ENCODE measurements at regions not wholly inside any gene's neighbourhood (a gene's known extent, or its start where the extent isn't known, plus 50 kb on each side); places are given as distances from the start of the nearest gene placed in this dataset.
A peak's percentile ranks its signal among the peaks of the same experiment; 100 is the strongest.

- H3K9me3 ChIP-seq (ENCODE audit: control insufficient read depth in 2 of 2, low read length in 2 of 2): no peaks in the 10 kb centered on the region
- no peaks in the 10 kb centered on the region for H3K36me3 ChIP-seq (ENCODE audit: control insufficient read depth in 2 of 2, insufficient read depth in 2 of 2, low read length in 2 of 2)
- H3K9ac ChIP-seq (ENCODE audit: low read depth in 1 of 2, low read length in 2 of 2): no peak overlapping the region
- H3K4me1 ChIP-seq (ENCODE audit: control insufficient read depth in 2 of 2, insufficient read depth in 2 of 2, low read length in 2 of 2): peaks cover 10 to 11% of the 10 kb centered on the region in 2 donors
- no peaks in the 10 kb centered on the region for H3K27me3 ChIP-seq (ENCODE audit: control insufficient read depth in 2 of 2, insufficient read depth in 2 of 2, low read length in 2 of 2)
- peak overlapping the region in 1 of 2 donors; percentile 41 for H3K4me3 ChIP-seq (ENCODE audit: low read length in 2 of 2)
- no peak overlapping the region for H3K27ac ChIP-seq (ENCODE audit: low read depth in 2 of 2, low read length in 2 of 2)
Measured at GRCh38 chr3:11724615-11725339, 81.1 kb upstream of the VGLL4 start.

- Histone ChIP-seq H3K27me3 (ENCODE audit: control insufficient read depth in 2 of 2, insufficient read depth in 2 of 2, low read length in 2 of 2) (no peaks in the 10 kb centered on the region), H3K9me3 (ENCODE audit: control insufficient read depth in 2 of 2, low read length in 2 of 2) (no peaks in the 10 kb centered on the region), H3K36me3 (ENCODE audit: control insufficient read depth in 2 of 2, insufficient read depth in 2 of 2, low read length in 2 of 2) (no peaks in the 10 kb centered on the region), H3K4me3 (ENCODE audit: low read length in 2 of 2) (peak overlapping the region in 1 of 2 donors; percentile 96), H3K9ac (ENCODE audit: low read depth in 1 of 2, low read length in 2 of 2) (peak overlapping the region; percentile 71 to 82), H3K27ac (ENCODE audit: low read depth in 2 of 2, low read length in 2 of 2) (peak overlapping the region; percentile 91 to 92), H3K4me1 (ENCODE audit: control insufficient read depth in 2 of 2, insufficient read depth in 2 of 2, low read length in 2 of 2) (peaks cover 11 to 14% of the 10 kb centered on the region in 2 donors)
Measured at GRCh38 chr3:11721479-11721878, 77.8 kb upstream of the VGLL4 start.

- Histone ChIP-seq H3K27me3 (ENCODE audit: control insufficient read depth in 2 of 2, insufficient read depth in 2 of 2, low read length in 2 of 2) (no peaks in the 10 kb centered on the region), H3K9ac (ENCODE audit: low read depth in 1 of 2, low read length in 2 of 2) (peak overlapping the region; percentile 71 to 82), H3K27ac (ENCODE audit: low read depth in 2 of 2, low read length in 2 of 2) (peak overlapping the region; percentile 91 to 92), H3K36me3 (ENCODE audit: control insufficient read depth in 2 of 2, insufficient read depth in 2 of 2, low read length in 2 of 2) (no peaks in the 10 kb centered on the region), H3K4me3 (ENCODE audit: low read length in 2 of 2) (peak overlapping the region; percentile 89 to 96), H3K9me3 (ENCODE audit: control insufficient read depth in 2 of 2, low read length in 2 of 2) (no peaks in the 10 kb centered on the region), H3K4me1 (ENCODE audit: control insufficient read depth in 2 of 2, insufficient read depth in 2 of 2, low read length in 2 of 2) (peaks cover 11 to 14% of the 10 kb centered on the region in 2 donors)
Measured at GRCh38 chr3:11720917-11721411, 77.2 kb upstream of the VGLL4 start.

- H3K36me3 ChIP-seq (ENCODE audit: control insufficient read depth in 2 of 2, insufficient read depth in 2 of 2, low read length in 2 of 2): no peaks in the 10 kb centered on the region
- H3K27ac ChIP-seq (ENCODE audit: low read depth in 2 of 2, low read length in 2 of 2): peak overlapping the region; percentile 91 to 92
- no peaks in the 10 kb centered on the region for H3K9me3 ChIP-seq (ENCODE audit: control insufficient read depth in 2 of 2, low read length in 2 of 2)
- peaks cover 11 to 14% of the 10 kb centered on the region in 2 donors for H3K4me1 ChIP-seq (ENCODE audit: control insufficient read depth in 2 of 2, insufficient read depth in 2 of 2, low read length in 2 of 2)
- H3K27me3 ChIP-seq (ENCODE audit: control insufficient read depth in 2 of 2, insufficient read depth in 2 of 2, low read length in 2 of 2): no peaks in the 10 kb centered on the region
- peak overlapping the region; percentile 89 to 96 for H3K4me3 ChIP-seq (ENCODE audit: low read length in 2 of 2)
- H3K9ac ChIP-seq (ENCODE audit: low read depth in 1 of 2, low read length in 2 of 2): peak overlapping the region; percentile 71 to 82
Measured at GRCh38 chr3:11720304-11720898, 76.7 kb upstream of the VGLL4 start.

- Histone ChIP-seq H3K27ac (ENCODE audit: low read depth in 2 of 2, low read length in 2 of 2) (peak overlapping the region; percentile 91 to 92), H3K4me3 (ENCODE audit: low read length in 2 of 2) (peak overlapping the region; percentile 89 to 96), H3K4me1 (ENCODE audit: control insufficient read depth in 2 of 2, insufficient read depth in 2 of 2, low read length in 2 of 2) (peaks cover 11 to 14% of the 10 kb centered on the region in 2 donors), H3K36me3 (ENCODE audit: control insufficient read depth in 2 of 2, insufficient read depth in 2 of 2, low read length in 2 of 2) (no peaks in the 10 kb centered on the region), H3K27me3 (ENCODE audit: control insufficient read depth in 2 of 2, insufficient read depth in 2 of 2, low read length in 2 of 2) (no peaks in the 10 kb centered on the region), H3K9ac (ENCODE audit: low read depth in 1 of 2, low read length in 2 of 2) (peak overlapping the region; percentile 82 to 90), H3K9me3 (ENCODE audit: control insufficient read depth in 2 of 2, low read length in 2 of 2) (no peaks in the 10 kb centered on the region)
Measured at GRCh38 chr3:11719406-11720303, 75.9 kb upstream of the VGLL4 start.

GRCh38 chr3:11718637-11719405 is 75.1 kb upstream of the VGLL4 start:
- Histone ChIP-seq H3K4me3 (ENCODE audit: low read length in 2 of 2) (peak overlapping the region; percentile 89 to 96), H3K36me3 (ENCODE audit: control insufficient read depth in 2 of 2, insufficient read depth in 2 of 2, low read length in 2 of 2) (no peaks in the 10 kb centered on the region)

GRCh38 chr3:11717768-11718636 is 74.3 kb upstream of the VGLL4 start:
- Histone ChIP-seq H3K27me3 (ENCODE audit: control insufficient read depth in 2 of 2, insufficient read depth in 2 of 2, low read length in 2 of 2) (no peaks in the 10 kb centered on the region), H3K9ac (ENCODE audit: low read depth in 1 of 2, low read length in 2 of 2) (peak overlapping the region; percentile 82 to 90), H3K4me3 (ENCODE audit: low read length in 2 of 2) (peak overlapping the region; percentile 89 to 96), H3K4me1 (ENCODE audit: control insufficient read depth in 2 of 2, insufficient read depth in 2 of 2, low read length in 2 of 2) (peaks cover 11 to 14% of the 10 kb centered on the region in 2 donors), H3K9me3 (ENCODE audit: control insufficient read depth in 2 of 2, low read length in 2 of 2) (no peaks in the 10 kb centered on the region), H3K27ac (ENCODE audit: low read depth in 2 of 2, low read length in 2 of 2) (peak overlapping the region; percentile 91 to 92), H3K36me3 (ENCODE audit: control insufficient read depth in 2 of 2, insufficient read depth in 2 of 2, low read length in 2 of 2) (no peaks in the 10 kb centered on the region)

More at GRCh38 chr3:11718637-11719405, 75.1 kb upstream of the VGLL4 start:
- Histone ChIP-seq H3K9me3 (ENCODE audit: control insufficient read depth in 2 of 2, low read length in 2 of 2) (no peaks in the 10 kb centered on the region), H3K4me1 (ENCODE audit: control insufficient read depth in 2 of 2, insufficient read depth in 2 of 2, low read length in 2 of 2) (peaks cover 11 to 14% of the 10 kb centered on the region in 2 donors), H3K9ac (ENCODE audit: low read depth in 1 of 2, low read length in 2 of 2) (peak overlapping the region; percentile 82 to 90), H3K27ac (ENCODE audit: low read depth in 2 of 2, low read length in 2 of 2) (peak overlapping the region; percentile 91 to 92), H3K27me3 (ENCODE audit: control insufficient read depth in 2 of 2, insufficient read depth in 2 of 2, low read length in 2 of 2) (no peaks in the 10 kb centered on the region)

GRCh38 chr3:11717301-11717700 is 73.6 kb upstream of the VGLL4 start:
- Histone ChIP-seq H3K9me3 (ENCODE audit: control insufficient read depth in 2 of 2, low read length in 2 of 2) (no peaks in the 10 kb centered on the region), H3K27ac (ENCODE audit: low read depth in 2 of 2, low read length in 2 of 2) (peak overlapping the region in 1 of 2 donors; percentile 92)

More at GRCh38 chr3:11717301-11717700, 73.6 kb upstream of the VGLL4 start:
- H3K27me3 ChIP-seq (ENCODE audit: control insufficient read depth in 2 of 2, insufficient read depth in 2 of 2, low read length in 2 of 2): no peaks in the 10 kb centered on the region
- H3K4me3 ChIP-seq (ENCODE audit: low read length in 2 of 2): peak overlapping the region in 1 of 2 donors; percentile 96
- H3K4me1 ChIP-seq (ENCODE audit: control insufficient read depth in 2 of 2, insufficient read depth in 2 of 2, low read length in 2 of 2): peaks cover 11 to 14% of the 10 kb centered on the region in 2 donors
- no peak overlapping the region for H3K9ac ChIP-seq (ENCODE audit: low read depth in 1 of 2, low read length in 2 of 2)
- H3K36me3 ChIP-seq (ENCODE audit: control insufficient read depth in 2 of 2, insufficient read depth in 2 of 2, low read length in 2 of 2): no peaks in the 10 kb centered on the region
